AG09309 (cell line): ENCODE measurements at regions not wholly inside any gene's neighbourhood (a gene's known extent, or its start where the extent isn't known, plus 50 kb on each side); places are given as distances from the start of the nearest gene placed in this dataset.

Experiments used
- DNase-seq: peaks from one replicate; pipeline ENCODE4 v3.0.0-alpha.2; 2010; ENCODE audit warnings: low read depth
- H3K4me3 ChIP-seq: 2 replicates; pipeline ENCODE4 v1.5.1; 2011; ENCODE audit warnings: mild to moderate bottlenecking, low read depth, low read length, moderate library complexity; ENCODE audit not compliant: control insufficient read depth
- TF ChIP-seq, protein P1 (sequence below): IDR thresholded peaks from 2 replicates; pipeline ENCODE4 v1.5.1; 2011; ENCODE audit warnings: mild to moderate bottlenecking, low read depth, low read length, inconsistent platforms; ENCODE audit not compliant: insufficient read depth, control insufficient read depth; ENCODE audit errors: missing control alignments

DNA sequence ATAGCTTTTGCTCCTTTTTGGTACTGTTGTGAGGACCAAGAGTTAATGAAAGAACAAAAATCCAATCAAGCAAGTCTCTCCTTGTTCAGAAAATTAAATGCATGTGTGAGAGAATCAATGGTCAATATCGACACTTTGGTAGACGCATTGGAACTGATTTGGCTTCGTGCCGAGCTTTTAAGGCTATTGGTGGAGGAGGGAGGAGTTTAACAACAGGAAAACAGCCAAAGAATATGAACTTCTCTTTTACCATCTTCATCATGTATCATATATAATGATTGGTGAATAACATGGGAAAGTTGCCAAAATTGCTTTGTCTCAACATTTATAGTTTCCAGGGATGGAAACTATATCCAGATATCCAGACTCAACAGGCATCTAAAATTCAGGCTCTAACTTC is 266.5 kb upstream of the CITED2 start:
- no peak overlapping the region for H3K4me3 ChIP-seq
- TF ChIP-seq, protein P1, sequence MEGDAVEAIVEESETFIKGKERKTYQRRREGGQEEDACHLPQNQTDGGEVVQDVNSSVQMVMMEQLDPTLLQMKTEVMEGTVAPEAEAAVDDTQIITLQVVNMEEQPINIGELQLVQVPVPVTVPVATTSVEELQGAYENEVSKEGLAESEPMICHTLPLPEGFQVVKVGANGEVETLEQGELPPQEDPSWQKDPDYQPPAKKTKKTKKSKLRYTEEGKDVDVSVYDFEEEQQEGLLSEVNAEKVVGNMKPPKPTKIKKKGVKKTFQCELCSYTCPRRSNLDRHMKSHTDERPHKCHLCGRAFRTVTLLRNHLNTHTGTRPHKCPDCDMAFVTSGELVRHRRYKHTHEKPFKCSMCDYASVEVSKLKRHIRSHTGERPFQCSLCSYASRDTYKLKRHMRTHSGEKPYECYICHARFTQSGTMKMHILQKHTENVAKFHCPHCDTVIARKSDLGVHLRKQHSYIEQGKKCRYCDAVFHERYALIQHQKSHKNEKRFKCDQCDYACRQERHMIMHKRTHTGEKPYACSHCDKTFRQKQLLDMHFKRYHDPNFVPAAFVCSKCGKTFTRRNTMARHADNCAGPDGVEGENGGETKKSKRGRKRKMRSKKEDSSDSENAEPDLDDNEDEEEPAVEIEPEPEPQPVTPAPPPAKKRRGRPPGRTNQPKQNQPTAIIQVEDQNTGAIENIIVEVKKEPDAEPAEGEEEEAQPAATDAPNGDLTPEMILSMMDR, result no peak

GRCh38 chr6:139640448-139640847 is 266.0 kb upstream of the CITED2 start:
- DNase-seq, result no peak
- TF ChIP-seq, protein P1, result no peak
- H3K4me3 ChIP-seq, result no peak overlapping the region

More for the DNA sequence above, 266.5 kb upstream of the CITED2 start:
- DNase-seq, result no peak

GRCh38 chr6:139639507-139639906 is 265.1 kb upstream of the CITED2 start:
- no peak for DNase-seq
- TF ChIP-seq, protein P1, result no peak
- no peak overlapping the region for H3K4me3 ChIP-seq

DNA sequence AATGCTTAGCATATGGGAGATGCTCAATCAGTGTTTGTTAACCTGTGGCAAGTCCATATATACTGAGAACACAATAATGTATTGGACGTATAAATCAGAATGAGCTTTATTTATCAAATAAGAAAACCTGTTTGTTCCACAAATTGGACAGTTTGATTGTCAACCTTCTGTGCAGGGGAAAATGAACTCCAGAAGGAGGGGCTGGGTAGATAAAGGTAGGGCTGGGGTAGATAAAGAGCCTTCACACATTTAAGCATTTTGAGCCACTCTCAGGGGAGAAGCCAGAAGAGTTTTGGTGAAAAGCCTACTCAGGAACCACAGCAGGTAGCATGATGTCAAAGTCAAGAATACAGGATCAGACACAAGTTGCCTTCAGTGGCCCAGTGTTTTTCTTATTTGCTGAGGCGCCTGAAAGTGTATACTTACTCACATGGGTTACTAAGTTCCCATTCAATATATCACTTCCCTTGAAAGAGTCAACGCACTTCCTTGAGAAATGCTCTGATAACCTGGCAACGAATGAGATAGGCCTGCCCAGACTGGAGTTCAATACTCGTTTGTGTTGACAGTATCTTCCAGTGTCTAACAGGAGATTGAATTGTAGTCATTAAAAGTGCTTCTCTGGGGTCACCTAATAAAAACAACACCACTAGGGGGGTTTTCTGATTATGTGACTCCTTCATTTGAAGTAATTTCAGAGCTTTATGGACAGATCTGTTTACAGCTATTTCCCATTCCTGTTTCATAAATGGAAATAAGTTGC is 263.9 kb upstream of the CITED2 start:
- TF ChIP-seq, protein P1, result no peak
- no peak overlapping the region for H3K4me3 ChIP-seq
- DNase-seq, result no peak

GRCh38 chr6:139637766-139638165 is 263.3 kb upstream of the CITED2 start:
- no peak overlapping the region for H3K4me3 ChIP-seq
- TF ChIP-seq, protein P1, result no peak
- DNase-seq, result no peak

GRCh38 chr6:139636391-139636790 is 261.9 kb upstream of the CITED2 start:
- TF ChIP-seq, protein P1, result no peak

More at GRCh38 chr6:139636391-139636790, 261.9 kb upstream of the CITED2 start:
- DNase-seq, result no peak
- H3K4me3 ChIP-seq, result no peak overlapping the region
